Choroid plexus epithelial cell (primary cell): ENCODE measurements at regions not wholly inside any gene's neighbourhood (a gene's known extent, or its start where the extent isn't known, plus 50 kb on each side); places are given as distances from the start of the nearest gene placed in this dataset.

Experiments
- DNase-seq: peaks from one replicate; pipeline ENCODE4 v3.0.0-alpha.2; 2010; ENCODE audit warnings: low read depth
- H3K4me3 ChIP-seq: 2 replicates; pipeline ENCODE4 v1.5.1; 2011; ENCODE audit warnings: low read depth, mild to moderate bottlenecking, control low read depth, low read length, moderate library complexity
- TF ChIP-seq, protein P1 (sequence below): conservative IDR thresholded peaks from 2 replicates; pipeline ENCODE4 v1.5.1; 2011; ENCODE audit warnings: low read depth, mild to moderate bottlenecking, control low read depth, inconsistent platforms, low read length, moderate library complexity

DNA sequence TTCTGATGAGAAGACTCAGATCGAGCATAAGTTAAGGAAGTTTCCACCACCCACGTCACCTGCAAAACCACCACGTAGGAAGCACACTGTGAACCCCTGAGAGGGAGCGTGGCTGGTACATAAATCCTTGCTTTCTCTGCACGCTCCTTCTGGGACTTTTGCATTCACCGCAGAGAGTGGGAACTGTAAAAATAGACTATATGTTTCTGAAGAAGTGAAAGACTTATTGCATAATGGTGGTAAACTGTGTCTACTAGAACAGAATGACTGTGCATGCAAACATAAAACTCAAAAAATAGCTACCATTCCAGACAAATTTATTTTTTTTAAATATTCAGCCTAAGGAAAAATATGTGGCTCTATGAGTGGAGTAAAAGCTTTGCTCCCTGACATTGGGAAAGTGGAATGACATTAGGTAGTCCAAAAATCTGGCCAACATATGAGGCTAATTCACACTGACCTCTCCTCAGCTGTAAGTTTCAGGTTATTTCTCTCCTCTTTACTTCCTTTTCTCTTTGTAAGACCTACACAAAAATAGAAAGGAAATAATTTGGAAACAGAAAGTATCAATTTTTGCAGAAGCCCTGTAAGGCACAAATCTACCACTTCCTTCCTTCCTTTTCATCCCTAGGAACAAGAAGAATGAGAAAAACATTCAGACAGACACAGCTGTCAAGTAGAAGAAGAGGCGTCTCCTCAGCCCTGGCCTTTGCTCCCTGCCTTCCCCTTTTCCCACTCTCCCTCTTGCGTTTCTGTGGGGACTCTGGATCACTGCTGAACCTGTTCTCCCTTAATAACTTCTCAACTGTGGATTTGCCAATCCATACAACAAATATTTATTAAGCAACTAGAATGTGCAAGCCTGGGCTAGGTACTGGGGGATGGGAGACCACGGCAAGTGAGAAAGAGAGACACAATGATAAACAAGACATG is 264.3 kb upstream of the FOXN3 start:
- TF ChIP-seq, protein P1, sequence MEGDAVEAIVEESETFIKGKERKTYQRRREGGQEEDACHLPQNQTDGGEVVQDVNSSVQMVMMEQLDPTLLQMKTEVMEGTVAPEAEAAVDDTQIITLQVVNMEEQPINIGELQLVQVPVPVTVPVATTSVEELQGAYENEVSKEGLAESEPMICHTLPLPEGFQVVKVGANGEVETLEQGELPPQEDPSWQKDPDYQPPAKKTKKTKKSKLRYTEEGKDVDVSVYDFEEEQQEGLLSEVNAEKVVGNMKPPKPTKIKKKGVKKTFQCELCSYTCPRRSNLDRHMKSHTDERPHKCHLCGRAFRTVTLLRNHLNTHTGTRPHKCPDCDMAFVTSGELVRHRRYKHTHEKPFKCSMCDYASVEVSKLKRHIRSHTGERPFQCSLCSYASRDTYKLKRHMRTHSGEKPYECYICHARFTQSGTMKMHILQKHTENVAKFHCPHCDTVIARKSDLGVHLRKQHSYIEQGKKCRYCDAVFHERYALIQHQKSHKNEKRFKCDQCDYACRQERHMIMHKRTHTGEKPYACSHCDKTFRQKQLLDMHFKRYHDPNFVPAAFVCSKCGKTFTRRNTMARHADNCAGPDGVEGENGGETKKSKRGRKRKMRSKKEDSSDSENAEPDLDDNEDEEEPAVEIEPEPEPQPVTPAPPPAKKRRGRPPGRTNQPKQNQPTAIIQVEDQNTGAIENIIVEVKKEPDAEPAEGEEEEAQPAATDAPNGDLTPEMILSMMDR, result no peak
- H3K4me3 ChIP-seq, result no peak overlapping the region
- no peak for DNase-seq

DNA sequence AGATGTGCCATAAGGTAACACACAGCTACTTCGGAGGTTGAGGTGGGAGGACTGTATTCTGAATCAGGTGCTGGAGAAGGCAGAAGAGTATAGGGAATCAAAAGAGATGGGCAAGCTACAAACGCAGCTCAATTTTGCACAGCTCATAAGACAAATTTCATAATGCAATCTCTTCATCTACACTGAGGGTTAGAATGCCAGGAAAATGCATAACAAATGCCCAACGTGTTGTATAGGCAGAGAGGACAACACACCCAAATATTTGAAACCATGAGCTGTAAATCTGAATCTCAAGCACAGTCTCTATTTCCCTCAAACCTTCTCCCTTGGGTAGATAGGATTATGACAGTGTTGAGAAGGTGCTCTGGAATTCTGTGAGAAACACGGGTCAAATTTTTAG is 263.1 kb upstream of the FOXN3 start:
- H3K4me3 ChIP-seq, result no peak overlapping the region
- TF ChIP-seq, protein P1, result no peak
- no peak for DNase-seq

DNA sequence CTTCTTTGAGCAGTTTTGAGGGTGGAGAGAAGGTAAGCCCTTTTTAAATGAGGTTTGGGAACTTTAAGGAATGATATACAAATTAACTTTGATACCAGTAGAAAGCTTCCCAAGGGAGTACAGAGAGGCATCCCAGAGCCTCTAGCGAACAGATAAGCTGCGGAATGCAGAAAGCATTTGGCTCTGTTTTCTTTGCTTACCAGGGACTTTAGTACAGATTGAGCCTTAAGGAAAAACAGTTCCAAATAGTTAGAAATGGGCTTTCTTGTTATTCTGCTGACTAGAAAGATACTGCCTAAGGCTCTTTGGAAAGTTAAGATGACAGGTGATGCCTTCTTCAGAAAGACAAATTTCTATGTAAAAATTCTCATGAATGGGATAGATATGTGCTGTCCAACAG is 261.7 kb upstream of the FOXN3 start:
- no peak overlapping the region for H3K4me3 ChIP-seq
- peak; percentile 48 for DNase-seq
- TF ChIP-seq, protein P1, result no peak

DNA sequence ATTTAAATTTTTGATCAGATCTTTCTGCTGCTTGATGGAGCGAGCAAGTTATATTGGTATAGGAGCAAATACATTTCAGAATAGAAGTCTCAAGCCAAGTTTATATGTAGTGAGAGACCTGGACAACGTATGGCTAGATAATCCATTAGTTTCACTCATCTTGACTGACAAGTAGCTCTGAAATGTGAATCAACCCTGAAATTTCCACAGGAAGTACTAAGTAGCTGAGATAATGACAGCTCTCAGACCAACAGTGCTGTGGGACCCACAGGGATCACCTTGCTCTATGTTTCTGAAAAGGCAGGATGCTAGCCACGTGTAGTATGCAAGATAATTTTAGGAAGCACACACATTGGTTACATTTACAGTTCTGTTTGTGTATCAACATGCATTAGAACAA is 258.6 kb upstream of the FOXN3 start:
- TF ChIP-seq, protein P1, result no peak
- DNase-seq, result no peak
- no peak overlapping the region for H3K4me3 ChIP-seq

DNA sequence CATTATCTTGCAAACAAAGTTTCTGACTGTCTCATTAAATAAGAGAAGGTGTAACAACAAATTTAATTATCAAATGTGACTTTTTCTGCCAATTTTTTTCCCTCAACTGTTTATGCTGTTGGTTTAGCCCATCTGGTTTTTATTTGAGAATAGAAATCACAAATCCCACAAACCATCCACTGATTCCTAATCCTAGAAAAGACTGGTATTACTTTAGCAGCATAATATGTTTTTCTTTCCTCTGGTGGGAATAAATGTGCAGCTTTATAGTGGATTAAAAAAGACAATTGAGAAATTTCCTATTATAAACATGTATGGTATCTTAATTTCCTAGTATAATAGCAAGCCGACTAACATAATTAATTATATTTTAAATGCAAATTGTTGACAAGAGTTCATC is 257.9 kb upstream of the FOXN3 start:
- TF ChIP-seq, protein P1, result no peak
- H3K4me3 ChIP-seq, result no peak overlapping the region
- DNase-seq, result no peak

DNA sequence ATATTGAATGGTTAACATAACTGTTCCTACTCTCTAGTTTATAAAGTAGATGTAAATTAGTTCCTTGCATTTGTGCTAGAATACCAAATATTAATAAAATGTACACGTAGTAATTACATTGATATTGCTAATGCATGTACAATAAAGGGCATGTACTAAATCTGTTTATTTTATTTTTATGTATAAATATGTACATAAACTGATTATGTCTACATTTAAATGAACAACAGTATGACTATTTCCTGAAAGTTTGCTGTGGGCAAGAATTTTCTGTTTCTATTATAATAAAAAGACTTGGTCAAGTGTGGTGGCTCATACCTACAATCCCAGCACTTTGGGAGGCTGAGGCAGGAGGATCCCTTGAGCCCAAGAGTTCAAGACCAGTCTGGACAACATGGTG is 257.2 kb upstream of the FOXN3 start:
- TF ChIP-seq, protein P1, result no peak
- no peak overlapping the region for H3K4me3 ChIP-seq
- no peak for DNase-seq
